ENCODE measurements at regions not wholly inside any gene's neighbourhood (a gene's known extent, or its start where the extent isn't known, plus 50 kb on each side); places are given as distances from the start of the nearest gene placed in this dataset.

DNA sequence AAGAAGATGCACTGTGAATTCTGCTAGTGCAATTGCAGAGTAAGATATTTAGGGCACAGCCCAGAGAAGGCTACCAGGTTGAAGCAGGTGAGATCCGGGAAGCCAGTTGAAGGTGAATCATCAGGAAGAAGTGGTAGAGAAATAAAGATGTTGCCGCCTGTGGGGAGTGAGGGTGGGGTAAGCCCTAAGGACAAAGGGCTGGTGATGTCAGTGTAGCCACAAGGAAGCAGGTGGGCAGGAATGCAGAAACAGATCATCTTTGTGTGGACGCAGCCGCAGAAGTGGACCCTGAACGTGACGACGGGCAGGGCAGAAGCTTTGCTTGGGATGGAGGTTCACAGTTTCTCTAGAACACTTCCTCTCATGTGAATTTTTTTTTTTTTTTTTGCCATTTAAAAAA, 164.2 kb downstream of the ACTL7B start:
- TF ChIP-seq, protein P1, sequence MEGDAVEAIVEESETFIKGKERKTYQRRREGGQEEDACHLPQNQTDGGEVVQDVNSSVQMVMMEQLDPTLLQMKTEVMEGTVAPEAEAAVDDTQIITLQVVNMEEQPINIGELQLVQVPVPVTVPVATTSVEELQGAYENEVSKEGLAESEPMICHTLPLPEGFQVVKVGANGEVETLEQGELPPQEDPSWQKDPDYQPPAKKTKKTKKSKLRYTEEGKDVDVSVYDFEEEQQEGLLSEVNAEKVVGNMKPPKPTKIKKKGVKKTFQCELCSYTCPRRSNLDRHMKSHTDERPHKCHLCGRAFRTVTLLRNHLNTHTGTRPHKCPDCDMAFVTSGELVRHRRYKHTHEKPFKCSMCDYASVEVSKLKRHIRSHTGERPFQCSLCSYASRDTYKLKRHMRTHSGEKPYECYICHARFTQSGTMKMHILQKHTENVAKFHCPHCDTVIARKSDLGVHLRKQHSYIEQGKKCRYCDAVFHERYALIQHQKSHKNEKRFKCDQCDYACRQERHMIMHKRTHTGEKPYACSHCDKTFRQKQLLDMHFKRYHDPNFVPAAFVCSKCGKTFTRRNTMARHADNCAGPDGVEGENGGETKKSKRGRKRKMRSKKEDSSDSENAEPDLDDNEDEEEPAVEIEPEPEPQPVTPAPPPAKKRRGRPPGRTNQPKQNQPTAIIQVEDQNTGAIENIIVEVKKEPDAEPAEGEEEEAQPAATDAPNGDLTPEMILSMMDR (IDR thresholded peaks at IDR 0.05) = no peak
- TF ChIP-seq POLR2A (IDR thresholded peaks at IDR 0.05) = no peak
